ENCODE measurements at regions not wholly inside any gene's neighbourhood (a gene's known extent, or its start where the extent isn't known, plus 50 kb on each side); places are given as distances from the start of the nearest gene placed in this dataset.

DNA sequence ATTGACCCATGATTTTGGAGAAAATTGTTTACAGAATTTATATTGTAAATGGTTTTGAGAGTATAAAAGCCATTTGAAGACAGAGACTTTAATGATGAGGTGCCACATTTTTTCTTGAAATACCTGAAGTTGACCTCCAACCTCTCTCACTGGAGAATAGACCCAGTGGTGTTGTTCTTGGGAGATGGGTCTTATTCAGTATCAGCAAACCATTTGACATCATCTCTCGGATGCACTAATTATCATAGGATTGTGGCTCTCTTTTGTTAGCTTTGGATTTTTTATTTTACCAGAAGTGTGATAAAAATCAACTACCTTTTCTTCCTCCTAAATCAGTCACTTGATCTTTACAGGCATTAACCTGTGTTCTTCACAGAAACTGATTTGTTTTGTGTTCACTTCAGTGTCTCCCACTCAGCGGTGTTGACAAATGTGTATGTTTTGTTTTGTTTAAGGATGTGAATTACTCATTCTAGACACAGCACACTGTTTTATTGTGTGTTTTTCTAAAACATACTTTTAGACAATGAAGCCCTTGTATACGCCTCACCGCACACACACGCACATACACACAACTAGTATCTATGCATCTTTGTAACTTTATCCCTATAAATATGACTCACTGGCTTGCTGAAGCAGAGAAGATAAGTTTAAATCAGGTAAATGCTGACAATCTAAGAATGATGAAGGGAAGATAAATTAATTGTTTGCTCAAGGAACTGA is 455.6 kb downstream of the INHBA start:
- Mint-ChIP-seq H3K4me1 (peaks cover 6% of the 10 kb centered on the region), H3K27ac (no peak overlapping the region), H3K27me3 (ENCODE audit: insufficient read depth, low read depth) (no peaks in the 10 kb centered on the region), H3K4me3 (no peak overlapping the region), H3K9me3 (no peaks in the 10 kb centered on the region), H3K36me3 (no peaks in the 10 kb centered on the region)
- H3K27ac ChIP-seq = no peak overlapping the region
- no peaks in the 10 kb centered on the region for H3K79me2 ChIP-seq (ENCODE audit: low read depth)
- TF ChIP-seq EZH2 (IDR thresholded peaks at IDR 0.05) (no peak), EZH2phosphoT487 (IDR thresholded peaks at IDR 0.05) (no peak)
- TF ChIP-seq, protein P1, sequence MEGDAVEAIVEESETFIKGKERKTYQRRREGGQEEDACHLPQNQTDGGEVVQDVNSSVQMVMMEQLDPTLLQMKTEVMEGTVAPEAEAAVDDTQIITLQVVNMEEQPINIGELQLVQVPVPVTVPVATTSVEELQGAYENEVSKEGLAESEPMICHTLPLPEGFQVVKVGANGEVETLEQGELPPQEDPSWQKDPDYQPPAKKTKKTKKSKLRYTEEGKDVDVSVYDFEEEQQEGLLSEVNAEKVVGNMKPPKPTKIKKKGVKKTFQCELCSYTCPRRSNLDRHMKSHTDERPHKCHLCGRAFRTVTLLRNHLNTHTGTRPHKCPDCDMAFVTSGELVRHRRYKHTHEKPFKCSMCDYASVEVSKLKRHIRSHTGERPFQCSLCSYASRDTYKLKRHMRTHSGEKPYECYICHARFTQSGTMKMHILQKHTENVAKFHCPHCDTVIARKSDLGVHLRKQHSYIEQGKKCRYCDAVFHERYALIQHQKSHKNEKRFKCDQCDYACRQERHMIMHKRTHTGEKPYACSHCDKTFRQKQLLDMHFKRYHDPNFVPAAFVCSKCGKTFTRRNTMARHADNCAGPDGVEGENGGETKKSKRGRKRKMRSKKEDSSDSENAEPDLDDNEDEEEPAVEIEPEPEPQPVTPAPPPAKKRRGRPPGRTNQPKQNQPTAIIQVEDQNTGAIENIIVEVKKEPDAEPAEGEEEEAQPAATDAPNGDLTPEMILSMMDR (IDR thresholded peaks at IDR 0.05) = no peak
- H3K4me2 ChIP-seq = no peak overlapping the region
- DNase-seq (ENCODE audit: low spot score) = no peak
- H3K27me3 ChIP-seq = no peaks in the 10 kb centered on the region
- no peaks in the 10 kb centered on the region for H3F3A ChIP-seq (ENCODE audit: low read depth)
- H4K20me1 ChIP-seq (ENCODE audit: low read depth) = no peaks in the 10 kb centered on the region
- H3K9me3 ChIP-seq (ENCODE audit: low read depth) = no peaks in the 10 kb centered on the region
- no peak overlapping the region for H2AFZ ChIP-seq (replicated peaks)
- no peaks in the 10 kb centered on the region for H3K36me3 ChIP-seq
- no peak overlapping the region for H3K4me3 ChIP-seq
- no peaks in the 10 kb centered on the region for H3K4me1 ChIP-seq
- H3K9ac ChIP-seq = no peak overlapping the region

DNA sequence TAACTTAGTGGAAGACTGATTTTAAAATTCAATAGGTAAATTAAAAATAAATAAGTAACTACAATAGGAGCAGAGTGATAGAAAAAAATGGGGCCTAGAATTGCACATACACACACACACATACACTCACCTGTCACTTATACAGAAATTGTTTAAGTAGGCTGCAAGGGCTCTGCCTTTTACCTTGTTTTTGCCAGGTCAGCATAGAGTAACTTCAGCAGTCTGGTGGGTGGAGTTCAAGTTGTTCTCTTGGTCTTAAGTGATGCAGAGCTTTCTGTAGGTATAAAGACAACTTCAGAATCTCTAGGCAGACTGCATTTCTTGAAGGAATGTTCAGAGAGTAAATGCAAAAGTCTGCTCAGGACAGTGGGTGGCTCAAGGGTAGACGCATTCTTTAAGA is 457.0 kb downstream of the INHBA start:
- Histone ChIP-seq H3F3A (ENCODE audit: low read depth) (no peaks in the 10 kb centered on the region), H2AFZ (replicated peaks) (no peak overlapping the region), H3K27ac (no peak overlapping the region), H3K9me3 (ENCODE audit: low read depth) (no peaks in the 10 kb centered on the region), H3K9ac (no peak overlapping the region), H3K79me2 (ENCODE audit: low read depth) (no peaks in the 10 kb centered on the region), H3K4me2 (no peak overlapping the region), H3K4me3 (no peak overlapping the region), H3K27me3 (no peaks in the 10 kb centered on the region), H3K36me3 (no peaks in the 10 kb centered on the region), H4K20me1 (ENCODE audit: low read depth) (no peaks in the 10 kb centered on the region), H3K4me1 (no peaks in the 10 kb centered on the region)
- DNase-seq (ENCODE audit: low spot score) = no peak
- Mint-ChIP-seq H3K27ac (no peak overlapping the region), H3K9me3 (no peaks in the 10 kb centered on the region), H3K4me3 (no peak overlapping the region), H3K27me3 (ENCODE audit: insufficient read depth, low read depth) (no peaks in the 10 kb centered on the region), H3K4me1 (peaks cover 6% of the 10 kb centered on the region), H3K36me3 (no peaks in the 10 kb centered on the region)
- TF ChIP-seq, protein P1 (IDR thresholded peaks at IDR 0.05) = no peak
- TF ChIP-seq EZH2phosphoT487 (IDR thresholded peaks at IDR 0.05) (no peak), EZH2 (IDR thresholded peaks at IDR 0.05) (no peak)

DNA sequence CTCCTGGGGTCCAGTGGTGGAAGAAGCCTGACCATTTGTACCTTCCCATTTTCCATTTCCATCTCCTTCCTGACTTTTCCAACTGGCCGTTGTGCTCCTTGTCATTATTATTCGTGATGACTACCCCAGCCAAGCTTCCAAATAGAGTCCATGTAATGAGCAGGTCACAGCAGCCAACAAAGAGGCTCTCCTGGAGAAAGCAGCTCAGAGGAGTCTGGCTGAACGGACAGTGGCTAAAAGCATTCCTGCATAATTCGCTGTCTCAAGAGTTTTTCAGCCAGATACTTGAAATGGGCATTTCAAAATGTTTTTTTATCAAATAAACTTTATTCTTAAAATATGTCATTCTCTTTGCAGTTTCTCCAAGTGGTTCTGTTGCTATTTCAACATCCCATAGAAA is 458.6 kb downstream of the INHBA start:
- Mint-ChIP-seq H3K27ac (no peak overlapping the region), H3K4me3 (no peak overlapping the region), H3K36me3 (no peaks in the 10 kb centered on the region), H3K27me3 (ENCODE audit: insufficient read depth, low read depth) (no peaks in the 10 kb centered on the region), H3K9me3 (no peaks in the 10 kb centered on the region), H3K4me1 (peaks cover 6% of the 10 kb centered on the region)
- DNase-seq (ENCODE audit: low spot score) = peak; percentile 36
- TF ChIP-seq EZH2phosphoT487 (IDR thresholded peaks at IDR 0.05) (no peak), EZH2 (IDR thresholded peaks at IDR 0.05) (no peak)
- TF ChIP-seq, protein P1 (IDR thresholded peaks at IDR 0.05) = no peak
- H3K4me2 ChIP-seq = no peak overlapping the region
- H3F3A ChIP-seq (ENCODE audit: low read depth) = no peaks in the 10 kb centered on the region
- no peak overlapping the region for H3K9ac ChIP-seq
- no peaks in the 10 kb centered on the region for H3K79me2 ChIP-seq (ENCODE audit: low read depth)
- H3K27me3 ChIP-seq = no peaks in the 10 kb centered on the region
- H3K4me1 ChIP-seq = no peaks in the 10 kb centered on the region
- H3K36me3 ChIP-seq = no peaks in the 10 kb centered on the region
- no peaks in the 10 kb centered on the region for H3K9me3 ChIP-seq (ENCODE audit: low read depth)
- H2AFZ ChIP-seq (replicated peaks) = peak overlapping the region; percentile 54
- no peaks in the 10 kb centered on the region for H4K20me1 ChIP-seq (ENCODE audit: low read depth)
- no peak overlapping the region for H3K4me3 ChIP-seq
- H3K27ac ChIP-seq = no peak overlapping the region

Data from neural progenitor cell (in vitro differentiated cells).